Activated CD4-positive, alpha-beta T cell treated with anti-CD3 and anti-CD28 coated beads for 36 hours (primary cell): ENCODE measurements at regions not wholly inside any gene's neighbourhood (a gene's known extent, or its start where the extent isn't known, plus 50 kb on each side); places are given as distances from the start of the nearest gene placed in this dataset.

ENCODE experiments used
- ATAC-seq: fragments of 200-7000 bp; cut with Tn5 transposase; one replicate; pipeline ENCODE4 v1.10.0; 2021; ENCODE audit warnings: mild to moderate bottlenecking, moderate library complexity
- CTCF ChIA-PET: fragments of 350-600 bp; sonication (Branson Sonifier 250); formaldehyde crosslinking; loops from one replicate; lab custom pipeline; 2021; ENCODE audit warnings: antibody characterized with exemption; lab: Charles Lee
- POLR2A ChIA-PET: fragments of 350-600 bp; sonication (Branson Sonifier 250); formaldehyde crosslinking; loops from one replicate; lab custom pipeline; 2021; ENCODE audit warnings: antibody characterized with exemption, inconsistent platforms; lab: Charles Lee
- DNase-seq: peaks from one replicate; pipeline ENCODE4 v3.0.0-alpha.2; 2020
- H3K27ac Mint-ChIP-seq: one replicate; pipeline ENCODE4 v1.8.0; 2021; ENCODE audit warnings: mixed read lengths
- H3K27me3 Mint-ChIP-seq: one replicate; pipeline ENCODE4 v1.8.0; 2021; ENCODE audit warnings: mixed read lengths
- H3K36me3 Mint-ChIP-seq: one replicate; pipeline ENCODE4 v1.8.0; 2021; ENCODE audit warnings: low read depth, mixed read lengths
- H3K4me1 Mint-ChIP-seq: one replicate; pipeline ENCODE4 v1.8.0; 2021; ENCODE audit warnings: mixed read lengths
- H3K4me3 Mint-ChIP-seq: one replicate; pipeline ENCODE4 v1.8.0; 2021; ENCODE audit warnings: mild to moderate bottlenecking, moderate library complexity, mixed read lengths
- H3K9me3 Mint-ChIP-seq: one replicate; pipeline ENCODE4 v1.8.0; 2021; ENCODE audit warnings: low read depth, mixed read lengths
- intact Hi-C, 2 experiments: fragments of 100-400 bp; cut with DNase I in 1 of 2; cut with micrococcal nuclease in 1 of 2; formaldehyde crosslinking; loops; one replicate each; pipeline versions ENCODE4 v1.14.2 to v1.15.1; 2022 to 2024; cut with DNase I, micrococcal nuclease

DNA sequence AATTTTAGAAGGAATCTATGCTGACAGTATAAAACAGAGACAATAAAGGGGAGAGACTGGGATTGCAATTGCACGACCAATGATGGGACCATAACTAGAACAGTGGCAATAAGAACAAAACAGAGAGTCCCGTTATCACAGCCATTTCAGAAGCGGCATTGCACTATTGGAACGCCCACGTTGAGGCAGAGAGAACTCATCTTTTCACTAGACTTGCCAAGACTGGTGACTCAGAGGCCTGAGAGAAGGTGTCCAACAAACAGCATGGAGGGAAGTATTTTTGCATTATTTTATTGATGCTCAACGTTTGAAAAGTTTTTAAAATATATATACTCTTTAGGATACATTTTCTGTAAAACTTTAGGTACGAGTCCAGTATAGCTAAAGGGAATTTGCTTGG, 737.7 kb downstream of the TLE1 start:
- Mint-ChIP-seq H3K4me3 (no peak overlapping the region), H3K9me3 (peaks cover 2% of the 10 kb centered on the region), H3K4me1 (no peaks in the 10 kb centered on the region), H3K36me3 (no peaks in the 10 kb centered on the region), H3K27ac (no peak overlapping the region), H3K27me3 (no peaks in the 10 kb centered on the region)
- DNase-seq (no peak), ATAC-seq (no peak)
- POLR2A ChIA-PET: no interaction called here
- intact Hi-C loops: no loop called here
- CTCF ChIA-PET: no interaction called here

- H3K36me3 Mint-ChIP-seq: no peaks in the 10 kb centered on the region
- H3K27ac Mint-ChIP-seq: no peak overlapping the region
- CTCF ChIA-PET: no interaction called here
- ATAC-seq (no peak), DNase-seq (no peak)
- no peaks in the 10 kb centered on the region for H3K9me3 Mint-ChIP-seq
- no peak overlapping the region for H3K4me3 Mint-ChIP-seq
- no peaks in the 10 kb centered on the region for H3K4me1 Mint-ChIP-seq
- no peaks in the 10 kb centered on the region for H3K27me3 Mint-ChIP-seq
- POLR2A ChIA-PET: no interaction called here
- intact Hi-C loops: no loop called here
These were observed 740.5 kb downstream of the TLE1 start for GRCh38 chr9:80948876-80949275.

GRCh38 chr9:80948066-80948465, 741.3 kb downstream of the TLE1 start:
- no peaks in the 10 kb centered on the region for H3K27me3 Mint-ChIP-seq
- intact Hi-C loops: no loop called here
- H3K4me1 Mint-ChIP-seq: no peaks in the 10 kb centered on the region
- CTCF ChIA-PET: no interaction called here
- ATAC-seq (no peak), DNase-seq (no peak)
- no peaks in the 10 kb centered on the region for H3K9me3 Mint-ChIP-seq
- POLR2A ChIA-PET: no interaction called here
- H3K36me3 Mint-ChIP-seq: no peaks in the 10 kb centered on the region
- no peak overlapping the region for H3K27ac Mint-ChIP-seq
- H3K4me3 Mint-ChIP-seq: no peak overlapping the region

GRCh38 chr9:80946496-80947170, 742.7 kb downstream of the TLE1 start:
- ATAC-seq: no peak
- intact Hi-C loops: no loop called here

GRCh38 chr9:80945436-80945835, 743.9 kb downstream of the TLE1 start:
- no peak for ATAC-seq
- DNase-seq: no peak
- ChIA-PET CTCF (no interaction called here), POLR2A (no interaction called here)
- intact Hi-C loops: no loop called here
- H3K4me1 Mint-ChIP-seq: no peaks in the 10 kb centered on the region
- no peak overlapping the region for H3K27ac Mint-ChIP-seq
- peaks cover 1% of the 10 kb centered on the region for H3K9me3 Mint-ChIP-seq
- H3K27me3 Mint-ChIP-seq: no peaks in the 10 kb centered on the region
- H3K36me3 Mint-ChIP-seq: no peaks in the 10 kb centered on the region
- H3K4me3 Mint-ChIP-seq: no peak overlapping the region

More at GRCh38 chr9:80946496-80947170, 742.7 kb downstream of the TLE1 start:
- Mint-ChIP-seq H3K4me3 (no peak overlapping the region), H3K27ac (no peak overlapping the region), H3K27me3 (no peaks in the 10 kb centered on the region), H3K4me1 (no peaks in the 10 kb centered on the region), H3K9me3 (no peaks in the 10 kb centered on the region), H3K36me3 (no peaks in the 10 kb centered on the region)
- ChIA-PET POLR2A (interaction anchor here (0.6 kb wide), 1 partner anchor 1231 kb away, joined by 3 read pairs; no protein-coding TSS in a partner anchor), CTCF (no interaction called here)
- DNase-seq: no peak

GRCh38 chr9:80937645-80938044, 751.7 kb downstream of the TLE1 start:
- ATAC-seq (no peak), DNase-seq (no peak)
- Mint-ChIP-seq H3K27me3 (no peaks in the 10 kb centered on the region), H3K9me3 (peaks cover 3% of the 10 kb centered on the region), H3K4me3 (no peak overlapping the region), H3K4me1 (no peaks in the 10 kb centered on the region), H3K36me3 (no peaks in the 10 kb centered on the region), H3K27ac (no peak overlapping the region)
- intact Hi-C loops: no loop called here
- ChIA-PET POLR2A (no interaction called here), CTCF (interaction anchor here (0.7 kb wide), 1 partner anchor 190 kb away, joined by 4 read pairs; no protein-coding TSS in a partner anchor)

GRCh38 chr9:80934095-80934494, 755.3 kb downstream of the TLE1 start:
- intact Hi-C loops: no loop called here
- Mint-ChIP-seq H3K9me3 (no peaks in the 10 kb centered on the region), H3K27ac (no peak overlapping the region), H3K36me3 (no peaks in the 10 kb centered on the region), H3K4me3 (no peak overlapping the region), H3K4me1 (no peaks in the 10 kb centered on the region), H3K27me3 (no peaks in the 10 kb centered on the region)
- no peak for DNase-seq
- no peak for ATAC-seq
- ChIA-PET CTCF (no interaction called here), POLR2A (no interaction called here)

- ATAC-seq: no peak
- intact Hi-C loops: no loop called here
- Mint-ChIP-seq H3K27ac (no peak overlapping the region), H3K4me3 (no peak overlapping the region), H3K36me3 (no peaks in the 10 kb centered on the region), H3K27me3 (no peaks in the 10 kb centered on the region), H3K4me1 (no peaks in the 10 kb centered on the region), H3K9me3 (no peaks in the 10 kb centered on the region)
- CTCF ChIA-PET: no interaction called here
- DNase-seq: no peak
- POLR2A ChIA-PET: no interaction called here
These were observed 756.2 kb downstream of the TLE1 start for GRCh38 chr9:80932947-80933780.

GRCh38 chr9:80932181-80932580, 757.2 kb downstream of the TLE1 start:
- H3K9me3 Mint-ChIP-seq: no peaks in the 10 kb centered on the region

GRCh38 chr9:80931163-80931562, 758.2 kb downstream of the TLE1 start:
- POLR2A ChIA-PET: no interaction called here
- DNase-seq (no peak), ATAC-seq (no peak)
- Mint-ChIP-seq H3K4me3 (no peak overlapping the region), H3K27me3 (no peaks in the 10 kb centered on the region), H3K27ac (no peak overlapping the region), H3K4me1 (no peaks in the 10 kb centered on the region), H3K9me3 (no peaks in the 10 kb centered on the region), H3K36me3 (no peaks in the 10 kb centered on the region)
- CTCF ChIA-PET: no interaction called here
- intact Hi-C loops: no loop called here

More at GRCh38 chr9:80932181-80932580, 757.2 kb downstream of the TLE1 start:
- Mint-ChIP-seq H3K4me3 (no peak overlapping the region), H3K36me3 (no peaks in the 10 kb centered on the region), H3K27me3 (no peaks in the 10 kb centered on the region), H3K4me1 (no peaks in the 10 kb centered on the region), H3K27ac (no peak overlapping the region)
- DNase-seq (no peak), ATAC-seq (no peak)
- ChIA-PET CTCF (no interaction called here), POLR2A (no interaction called here)
- intact Hi-C loops: no loop called here

- ATAC-seq (no peak), DNase-seq (no peak)
- ChIA-PET POLR2A (no interaction called here), CTCF (no interaction called here)
- Mint-ChIP-seq H3K4me3 (no peak overlapping the region), H3K27me3 (no peaks in the 10 kb centered on the region), H3K9me3 (no peaks in the 10 kb centered on the region), H3K36me3 (no peaks in the 10 kb centered on the region), H3K27ac (no peak overlapping the region), H3K4me1 (no peaks in the 10 kb centered on the region)
- intact Hi-C loops: no loop called here
These were observed 760.6 kb downstream of the TLE1 start for GRCh38 chr9:80928697-80929096.

- ATAC-seq (no peak), DNase-seq (no peak)
- Mint-ChIP-seq H3K36me3 (no peaks in the 10 kb centered on the region), H3K4me1 (no peaks in the 10 kb centered on the region), H3K27ac (no peak overlapping the region), H3K27me3 (no peaks in the 10 kb centered on the region), H3K9me3 (no peaks in the 10 kb centered on the region), H3K4me3 (no peak overlapping the region)
- ChIA-PET POLR2A (no interaction called here), CTCF (no interaction called here)
- intact Hi-C loops: no loop called here
These were observed 762.7 kb downstream of the TLE1 start for GRCh38 chr9:80926611-80927010.
